ENCODE measurements at regions not wholly inside any gene's neighbourhood (a gene's known extent, or its start where the extent isn't known, plus 50 kb on each side); places are given as distances from the start of the nearest gene placed in this dataset.

GRCh38 chr7:41415471-41416207 lies 287.3 kb downstream of the INHBA start:
- H3K4me1 ChIP-seq = no peaks in the 10 kb centered on the region
- 13% methylated on average over 5 of the region's 5 CpGs for WGBS (ENCODE audit: missing lambda C conversion rate)
- POLR2A ChIA-PET = no interaction called here
- FAIRE-seq = no peak
- H3K27ac ChIP-seq = no peak overlapping the region
- no peak overlapping the region for H3K4me3 ChIP-seq
- DNase-seq (ENCODE audit: low read depth in 1 of 2, low spot score in 1 of 2) = no peak
- no peak for ATAC-seq
- CTCF ChIA-PET = no interaction called here
- peaks cover 8% of the 10 kb centered on the region; the same call in 1 of the 3 replicates for H3K9me3 ChIP-seq
- H3K4me2 ChIP-seq = no peak overlapping the region
- TF ChIP-seq MAFK (IDR thresholded peaks at IDR 0.05; ENCODE audit: partially characterized antibody) (no peak), MAZ (IDR thresholded peaks at IDR 0.05; ENCODE audit: borderline replicate concordance, low read depth, low read length) (no peak), ELK1 (IDR thresholded peaks at IDR 0.05; ENCODE audit: low read depth, low read length) (no peak), CHD4 (IDR thresholded peaks at IDR 0.05; ENCODE audit: borderline replicate concordance) (no peak), RFX5 (IDR thresholded peaks at IDR 0.05) (no peak), FOSL2 (IDR thresholded peaks at IDR 0.05) (no peak), FOSL2 (CRISPR knock-in tag; IDR thresholded peaks at IDR 0.05) (no peak), FOSB (CRISPR knock-in tag; IDR thresholded peaks at IDR 0.05) (no peak), HEYL (CRISPR knock-in tag; IDR thresholded peaks at IDR 0.05) (no peak), SMC3 (IDR thresholded peaks at IDR 0.05) (no peak), HMGXB4 (CRISPR knock-in tag; IDR thresholded peaks at IDR 0.05; ENCODE audit: borderline replicate concordance) (no peak), ZNF302 (CRISPR knock-in tag; IDR thresholded peaks at IDR 0.05) (no peak)

- Histone ChIP-seq H3K9me3 (peaks cover 8% of the 10 kb centered on the region; the same call in 1 of the 3 replicates), H3K4me3 (no peak overlapping the region), H3K27ac (no peak overlapping the region), H3K4me1 (no peaks in the 10 kb centered on the region), H3K4me2 (no peak overlapping the region)
- no peak for FAIRE-seq
- WGBS (ENCODE audit: missing lambda C conversion rate) = 8% methylated on average over 4 of the region's 4 CpGs
- ATAC-seq = no peak
- POLR2A ChIA-PET = no interaction called here
- CTCF ChIA-PET = no interaction called here
- TF ChIP-seq FOXS1 (CRISPR knock-in tag; IDR thresholded peaks at IDR 0.05) = no peak
- TF ChIP-seq CHD2 (IDR thresholded peaks at IDR 0.05; ENCODE audit: low read length, partially characterized antibody) = no peak
- no peak for TF ChIP-seq CHD4 (IDR thresholded peaks at IDR 0.05; ENCODE audit: borderline replicate concordance)
- no peak for TF ChIP-seq EHF (CRISPR knock-in tag; IDR thresholded peaks at IDR 0.05)
- no peak for TF ChIP-seq CEBPB (IDR thresholded peaks at IDR 0.05)
- TF ChIP-seq NR3C1 (IDR thresholded peaks at IDR 0.05) = no peak
- TF ChIP-seq NPAS2 (CRISPR knock-in tag; IDR thresholded peaks at IDR 0.05; ENCODE audit: borderline replicate concordance) = no peak
- no peak for TF ChIP-seq ZC3H11A (IDR thresholded peaks at IDR 0.05)
- TF ChIP-seq ATOH8 (CRISPR knock-in tag; IDR thresholded peaks at IDR 0.05; ENCODE audit: low read depth) = no peak
- TF ChIP-seq BCL3 (IDR thresholded peaks at IDR 0.05) = no peak
- TF ChIP-seq SMC3 (IDR thresholded peaks at IDR 0.05) = no peak
- no peak for TF ChIP-seq JUN (IDR thresholded peaks at IDR 0.05)
- TF ChIP-seq PBX3 (IDR thresholded peaks at IDR 0.05) = no peak
- no peak for DNase-seq (ENCODE audit: low read depth in 1 of 2, low spot score in 1 of 2)
Measured at GRCh38 chr7:41415051-41415450, 287.8 kb downstream of the INHBA start.

All from A549 (cell line).